Hepatocyte (in vitro differentiated cells): ENCODE measurements at regions not wholly inside any gene's neighbourhood (a gene's known extent, or its start where the extent isn't known, plus 50 kb on each side); places are given as distances from the start of the nearest gene placed in this dataset.

Source experiments
- DNase-seq: peaks from one replicate; pipeline ENCODE4 v3.0.0-alpha.2; 2016; ENCODE audit warnings: low spot score
- H2AFZ ChIP-seq: fragments of 200-600 bp; sonication (generic); 2 replicates; pipeline ENCODE4 v1.6.0; 2016; ENCODE audit warnings: antibody characterized with exemption, mild to moderate bottlenecking
- H3K27ac ChIP-seq: fragments of 200-600 bp; sonication (generic); 2 replicates; pipeline ENCODE4 v1.5.1; 2016; ENCODE audit warnings: mild to moderate bottlenecking
- H3K27me3 ChIP-seq: fragments of 200-600 bp; sonication (generic); 2 replicates; pipeline ENCODE4 v1.6.1; 2016
- H3K36me3 ChIP-seq: fragments of 200-600 bp; sonication (generic); replicated peaks from 2 replicates; pipeline ENCODE4 v1.5.1; 2016; ENCODE audit warnings: low read depth; ENCODE audit not compliant: insufficient read depth
- H3K4me1 ChIP-seq: fragments of 200-600 bp; sonication (generic); 2 replicates; pipeline ENCODE4 v1.5.1; 2016; ENCODE audit warnings: mild to moderate bottlenecking, moderate library complexity; ENCODE audit not compliant: insufficient read depth
- H3K4me2 ChIP-seq: fragments of 200-600 bp; sonication (generic); 2 replicates; pipeline ENCODE4 v1.6.0; 2016
- H3K4me3 ChIP-seq: fragments of 200-600 bp; sonication (generic); 2 replicates; pipeline ENCODE4 v1.5.1; 2016; ENCODE audit warnings: mild to moderate bottlenecking
- H3K79me2 ChIP-seq: fragments of 200-600 bp; sonication (generic); 2 replicates; pipeline ENCODE4 v1.6.0; 2017; ENCODE audit warnings: mild to moderate bottlenecking
- H3K9me2 ChIP-seq: fragments of 200-600 bp; sonication (generic); replicated peaks from 2 replicates; pipeline ENCODE4 v1.6.0; 2017; ENCODE audit warnings: mild to moderate bottlenecking; ENCODE audit not compliant: insufficient read depth
- H3K9me3 ChIP-seq: fragments of 200-600 bp; sonication (generic); 2 replicates; pipeline ENCODE4 v1.5.1; 2016; ENCODE audit warnings: low read depth, mild to moderate bottlenecking
- H4K20me1 ChIP-seq: fragments of 200-600 bp; sonication (generic); 2 replicates; pipeline ENCODE4 v1.6.0; 2016; ENCODE audit warnings: mild to moderate bottlenecking; ENCODE audit not compliant: insufficient read depth, poor library complexity, severe bottlenecking
- EZH2 ChIP-seq: fragments of 200-600 bp; sonication (generic); IDR thresholded peaks from 2 replicates; pipeline ENCODE4 v1.6.1; 2016; ENCODE audit warnings: antibody characterized with exemption, mild to moderate bottlenecking, borderline replicate concordance
- EZH2phosphoT487 ChIP-seq: fragments of 200-600 bp; sonication (generic); IDR thresholded peaks from one replicate; pipeline ENCODE4 v1.6.1; 2018; ENCODE audit warnings: antibody characterized with exemption, mild to moderate bottlenecking, low read depth, moderate library complexity; ENCODE audit not compliant: unreplicated experiment, severe bottlenecking
- WGBS: methylation state at CpG from one replicate; pipeline ENCODE4 v1.1.6; 2016; ENCODE audit warnings: low lambda C conversion rate; ENCODE audit errors: missing lambda C conversion rate; 5-methylcytosine and 5-hydroxymethylcytosine counted together
- TF ChIP-seq, protein P1 (sequence below): fragments of 200-600 bp; sonication (generic); IDR thresholded peaks from 2 replicates; pipeline ENCODE4 v1.5.1; 2016; ENCODE audit warnings: antibody characterized with exemption, mild to moderate bottlenecking; ENCODE audit not compliant: poor library complexity

- peak; percentile 66 for DNase-seq
- 64% methylated on average over 8 of the region's 8 CpGs for WGBS
- TF ChIP-seq, protein P1, sequence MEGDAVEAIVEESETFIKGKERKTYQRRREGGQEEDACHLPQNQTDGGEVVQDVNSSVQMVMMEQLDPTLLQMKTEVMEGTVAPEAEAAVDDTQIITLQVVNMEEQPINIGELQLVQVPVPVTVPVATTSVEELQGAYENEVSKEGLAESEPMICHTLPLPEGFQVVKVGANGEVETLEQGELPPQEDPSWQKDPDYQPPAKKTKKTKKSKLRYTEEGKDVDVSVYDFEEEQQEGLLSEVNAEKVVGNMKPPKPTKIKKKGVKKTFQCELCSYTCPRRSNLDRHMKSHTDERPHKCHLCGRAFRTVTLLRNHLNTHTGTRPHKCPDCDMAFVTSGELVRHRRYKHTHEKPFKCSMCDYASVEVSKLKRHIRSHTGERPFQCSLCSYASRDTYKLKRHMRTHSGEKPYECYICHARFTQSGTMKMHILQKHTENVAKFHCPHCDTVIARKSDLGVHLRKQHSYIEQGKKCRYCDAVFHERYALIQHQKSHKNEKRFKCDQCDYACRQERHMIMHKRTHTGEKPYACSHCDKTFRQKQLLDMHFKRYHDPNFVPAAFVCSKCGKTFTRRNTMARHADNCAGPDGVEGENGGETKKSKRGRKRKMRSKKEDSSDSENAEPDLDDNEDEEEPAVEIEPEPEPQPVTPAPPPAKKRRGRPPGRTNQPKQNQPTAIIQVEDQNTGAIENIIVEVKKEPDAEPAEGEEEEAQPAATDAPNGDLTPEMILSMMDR = no peak
- TF ChIP-seq EZH2 (no peak), EZH2phosphoT487 (no peak)
These were observed 706.9 kb upstream of the GHITM start for GRCh38 chr10:83432261-83433045.

DNA sequence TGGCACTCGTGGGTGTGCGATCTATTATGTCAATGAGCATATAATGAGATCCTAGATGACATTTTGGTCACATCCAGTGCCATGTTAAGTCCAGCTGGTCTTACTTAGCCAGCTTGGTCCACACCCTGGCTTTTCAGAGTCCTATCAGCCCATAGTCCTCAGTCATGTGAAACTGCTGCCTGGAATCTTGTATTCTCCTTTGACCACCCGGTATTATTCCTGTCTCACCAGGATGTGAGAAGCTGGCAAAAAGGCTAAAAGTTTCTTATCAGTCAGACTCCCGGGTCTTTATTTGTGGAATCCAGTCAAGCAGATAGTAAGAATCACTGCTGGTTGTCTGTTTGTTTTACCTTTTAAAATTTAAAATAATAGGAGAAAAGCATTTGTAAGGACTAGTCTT, 705.6 kb upstream of the GHITM start:
- no peaks in the 10 kb centered on the region for H3K4me1 ChIP-seq
- no peaks in the 10 kb centered on the region for H3K36me3 ChIP-seq
- DNase-seq = no peak
- TF ChIP-seq, protein P1 = no peak
- no peak for TF ChIP-seq EZH2
- no peak for TF ChIP-seq EZH2phosphoT487
- no peaks in the 10 kb centered on the region for H3K27me3 ChIP-seq
- 58% methylated on average over 4 of the region's 4 CpGs for WGBS
- H3K9me2 ChIP-seq = no peaks in the 10 kb centered on the region
- H3K79me2 ChIP-seq = no peaks in the 10 kb centered on the region
- H3K27ac ChIP-seq = no peak overlapping the region
- H4K20me1 ChIP-seq = no peaks in the 10 kb centered on the region
- H3K4me3 ChIP-seq = no peak overlapping the region
- H3K9me3 ChIP-seq = no peaks in the 10 kb centered on the region
- H3K4me2 ChIP-seq = no peak overlapping the region
- H2AFZ ChIP-seq = no peak overlapping the region

More at GRCh38 chr10:83432261-83433045, 706.9 kb upstream of the GHITM start:
- Histone ChIP-seq H3K36me3 (no peaks in the 10 kb centered on the region), H3K27me3 (no peaks in the 10 kb centered on the region), H3K9me2 (no peaks in the 10 kb centered on the region), H3K4me1 (no peaks in the 10 kb centered on the region), H3K27ac (peak overlapping the region; percentile 50), H2AFZ (no peak overlapping the region), H3K4me3 (no peak overlapping the region), H3K79me2 (no peaks in the 10 kb centered on the region), H4K20me1 (no peaks in the 10 kb centered on the region), H3K9me3 (no peaks in the 10 kb centered on the region), H3K4me2 (peak overlapping the region; percentile 20)

DNA sequence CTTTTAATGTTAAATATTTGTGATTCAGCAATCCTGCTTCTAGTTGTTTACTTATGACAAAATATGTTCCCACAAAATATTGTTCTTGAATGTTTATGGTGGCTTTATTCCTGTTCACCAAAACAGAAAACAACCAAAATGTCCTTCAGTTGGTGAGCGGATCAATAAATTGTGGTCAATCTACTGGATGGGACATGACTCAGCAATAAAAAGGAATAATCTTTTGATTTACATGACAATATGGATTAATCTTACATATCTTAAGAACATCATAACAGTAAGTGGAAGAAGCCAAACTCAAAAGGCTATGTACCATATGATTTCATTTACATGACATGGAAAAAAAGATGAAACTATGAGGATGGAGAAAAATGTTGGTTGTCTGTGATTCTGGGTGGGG, 691.3 kb upstream of the GHITM start:
- no peaks in the 10 kb centered on the region for H3K36me3 ChIP-seq
- H3K27me3 ChIP-seq = no peaks in the 10 kb centered on the region
- H3K9me2 ChIP-seq = no peaks in the 10 kb centered on the region
- no peaks in the 10 kb centered on the region for H3K9me3 ChIP-seq
- H3K79me2 ChIP-seq = no peaks in the 10 kb centered on the region
- H3K4me2 ChIP-seq = no peak overlapping the region
- no peaks in the 10 kb centered on the region for H3K4me1 ChIP-seq
- no peaks in the 10 kb centered on the region for H4K20me1 ChIP-seq
- TF ChIP-seq, protein P1 = no peak
- TF ChIP-seq EZH2 (no peak), EZH2phosphoT487 (no peak)
- no peak for DNase-seq
- no peak overlapping the region for H3K27ac ChIP-seq
- WGBS = 97% methylated on average over 1 of the region's 1 CpG
- H2AFZ ChIP-seq = no peak overlapping the region
- no peak overlapping the region for H3K4me3 ChIP-seq
